GM12878 (cell line): ENCODE measurements at regions not wholly inside any gene's neighbourhood (a gene's known extent, or its start where the extent isn't known, plus 50 kb on each side); places are given as distances from the start of the nearest gene placed in this dataset.

Experiments used
- ATAC-seq: fragments of 200-7000 bp; cut with Tn5 transposase; 3 replicates; pipeline ENCODE4 v1.9.1; 2020; ENCODE audit warnings: mild to moderate bottlenecking, moderate library complexity
- BruUV-seq: library from RNA; stranded (reverse); fragments of 400-500 nt; replicated peaks from 2 replicates; lab custom pipeline; 2021; lab: Mats Ljungman, UMichigan
- CTCF ChIA-PET: fragments of 300-600 bp; sonication (Branson Sonifier 250); formaldehyde crosslinking; extraction: SDS; loops from one replicate; lab custom pipeline; 2021; ENCODE audit warnings: inconsistent platforms; lab: Yijun Ruan, JAX
- POLR2A ChIA-PET: fragments of 350-600 bp; formaldehyde crosslinking; extraction: SDS; loops from one replicate; lab custom pipeline; 2021; ENCODE audit warnings: inconsistent platforms; lab: Charles Lee
- RAD21 ChIA-PET: fragments of 300-600 bp; sonication (Branson Sonifier 250); formaldehyde crosslinking; loops from one replicate; lab custom pipeline; 2023; ENCODE audit warnings: antibody characterized with exemption; ENCODE audit not compliant: unreplicated experiment; lab: Charles Lee
- SMC1A ChIA-PET: fragments of 300-600 bp; sonication (Branson Sonifier 250); formaldehyde crosslinking; loops from one replicate; lab custom pipeline; 2023; ENCODE audit not compliant: unreplicated experiment, uncharacterized antibody; lab: Charles Lee
- DNase-seq: peaks from one replicate; pipeline ENCODE4 v3.0.0-alpha.2; 2011; ENCODE audit warnings: low read depth, low spot score
- FAIRE-seq: peaks from 3 replicates; lab custom pipeline; 2011; peaks lifted over from hg19 to GRCh38; lab: Jason Lieb, UNC
- H2AFZ ChIP-seq: 2 replicates; pipeline ENCODE4 v1.6.0; 2011; ENCODE audit warnings: low read depth, low read length, control low read depth; ENCODE audit not compliant: control insufficient read depth
- H3K27ac ChIP-seq: 2 replicates; pipeline ENCODE4 v1.5.1; 2011; ENCODE audit warnings: control low read depth; ENCODE audit not compliant: control insufficient read depth, insufficient read depth
- H3K27me3 ChIP-seq, 2 experiments: replicated peaks in 1 of 2; 2 replicates each; pipeline versions ENCODE4 v1.6.0 to v1.6.1; 2011; ENCODE audit warnings: low read length in 1 of 2; ENCODE audit not compliant: control insufficient read depth in 2 of 2, insufficient read depth in 2 of 2
- H3K36me3 ChIP-seq, 2 experiments: 2 replicates each; pipeline ENCODE4 v1.5.1; 2011; ENCODE audit warnings: low read length in 1 of 2; ENCODE audit not compliant: control insufficient read depth in 2 of 2, insufficient read depth in 2 of 2
- H3K4me1 ChIP-seq: 2 replicates; pipeline ENCODE4 v1.6.1; 2011; ENCODE audit warnings: mild to moderate bottlenecking, low read length, moderate library complexity, mixed read lengths; ENCODE audit not compliant: control insufficient read depth, insufficient read depth
- H3K4me2 ChIP-seq: 2 replicates; pipeline ENCODE4 v1.6.0; 2011; ENCODE audit warnings: control low read depth; ENCODE audit not compliant: control insufficient read depth, insufficient read depth
- H3K4me3 ChIP-seq: fragments of 200-600 bp; sonication (generic); 2 replicates; pipeline ENCODE4 v1.5.1; 2016
- H3K79me2 ChIP-seq: 2 replicates; pipeline ENCODE4 v1.6.0; 2011; ENCODE audit warnings: low read length; ENCODE audit not compliant: control insufficient read depth, insufficient read depth
- H3K9ac ChIP-seq: 2 replicates; pipeline ENCODE4 v1.8.0; 2011; ENCODE audit warnings: low read length, control low read depth, mixed read lengths; ENCODE audit not compliant: control insufficient read depth, insufficient read depth
- H3K9me3 ChIP-seq: replicated peaks from 3 replicates; pipeline ENCODE4 v1.5.1; 2011; ENCODE audit warnings: mild to moderate bottlenecking, low read length; ENCODE audit not compliant: control insufficient read depth, insufficient read depth
- H4K20me1 ChIP-seq: 2 replicates; pipeline ENCODE4 v1.6.0; 2011; ENCODE audit not compliant: control insufficient read depth, insufficient read depth
- EED ChIP-seq: sonication (generic); IDR thresholded peaks from 2 replicates; pipeline ENCODE4 v1.6.1; 2016; ENCODE audit warnings: antibody characterized with exemption, low read depth
- IKZF2 ChIP-seq, 2 experiments: fragments of 450-650 bp; IDR thresholded peaks; 2 replicates each; pipeline ENCODE4 v1.6.1; 2017; ENCODE audit warnings: mild to moderate bottlenecking in 2 of 2, moderate library complexity in 2 of 2
- MTA2 ChIP-seq: fragments of 450-650 bp; IDR thresholded peaks from 2 replicates; pipeline ENCODE4 v1.6.1; 2016; ENCODE audit warnings: low read depth, mild to moderate bottlenecking, moderate library complexity
- PAX8 ChIP-seq: fragments of 450-650 bp; IDR thresholded peaks from 2 replicates; pipeline ENCODE4 v1.6.1; 2017; ENCODE audit warnings: mild to moderate bottlenecking, moderate library complexity
- SIX5 ChIP-seq: IDR thresholded peaks from 2 replicates; pipeline ENCODE4 v1.6.1; 2011; ENCODE audit warnings: mild to moderate bottlenecking, low read depth, low read length, moderate library complexity; ENCODE audit not compliant: severe bottlenecking
- SMAD1 ChIP-seq: fragments of 450-650 bp; IDR thresholded peaks from 2 replicates; pipeline ENCODE4 v1.6.1; 2018; ENCODE audit warnings: mild to moderate bottlenecking, low read depth; ENCODE audit not compliant: partially characterized antibody
- SMAD5 ChIP-seq: IDR thresholded peaks from 2 replicates; pipeline ENCODE4 v1.6.1; 2016; ENCODE audit warnings: antibody characterized with exemption, low read depth
- SMC3 ChIP-seq: IDR thresholded peaks from 2 replicates; pipeline ENCODE4 v1.6.1; 2011; ENCODE audit warnings: low read length, improper control_type of control experiment, borderline replicate concordance
- SRF ChIP-seq, 2 experiments: IDR thresholded peaks; 2 replicates each; pipeline ENCODE4 v1.6.1; 2011; ENCODE audit warnings: low read depth in 2 of 2, low read length in 2 of 2, mild to moderate bottlenecking in 1 of 2, moderate library complexity in 1 of 2
- STAT1 ChIP-seq: fragments of 450-650 bp; conservative IDR thresholded peaks from 2 replicates; pipeline ENCODE4 v1.6.1; 2014; ENCODE audit warnings: antibody characterized with exemption, mild to moderate bottlenecking
- SUPT20H ChIP-seq: IDR thresholded peaks from 2 replicates; pipeline ENCODE4 v1.6.1; 2011; ENCODE audit warnings: low read depth, mild to moderate bottlenecking, low read length, moderate library complexity, borderline replicate concordance; ENCODE audit not compliant: control insufficient read depth
- SUZ12 ChIP-seq: fragments of 200-600 bp; sonication (generic); IDR thresholded peaks from one replicate; pipeline ENCODE4 v1.6.1; 2018; ENCODE audit warnings: antibody characterized with exemption, mild to moderate bottlenecking; ENCODE audit not compliant: unreplicated experiment
- WGBS: methylation state at CpG from one replicate; pipeline ENCODE4 v1.1.6; 2016; ENCODE audit warnings: low lambda C conversion rate; ENCODE audit not compliant: insufficient replicate concordance, insufficient coverage; ENCODE audit errors: missing lambda C conversion rate; 5-methylcytosine and 5-hydroxymethylcytosine counted together
- in situ Hi-C: fragments of 300-500 bp; cut with MboI; formaldehyde crosslinking; loops from 9 replicates; pipeline ENCODE4 v1.14.3; 2018; ENCODE audit warnings: mixed read lengths
- intact Hi-C: fragments of 100-400 bp; cut with micrococcal nuclease; formaldehyde crosslinking; loops from one replicate; pipeline ENCODE4 v1.14.2; 2022; ENCODE audit not compliant: unreplicated experiment
- TF ChIP-seq, protein P1 (sequence below): fragments of 450-650 bp; IDR thresholded peaks from 2 replicates; pipeline ENCODE4 v1.6.1; 2017; ENCODE audit warnings: borderline replicate concordance
- TF ChIP-seq, protein P2 (sequence below): IDR thresholded peaks from 2 replicates; pipeline ENCODE4 v1.6.1; 2012; ENCODE audit warnings: low read depth, low read length, improper control_type of control experiment

DNA sequence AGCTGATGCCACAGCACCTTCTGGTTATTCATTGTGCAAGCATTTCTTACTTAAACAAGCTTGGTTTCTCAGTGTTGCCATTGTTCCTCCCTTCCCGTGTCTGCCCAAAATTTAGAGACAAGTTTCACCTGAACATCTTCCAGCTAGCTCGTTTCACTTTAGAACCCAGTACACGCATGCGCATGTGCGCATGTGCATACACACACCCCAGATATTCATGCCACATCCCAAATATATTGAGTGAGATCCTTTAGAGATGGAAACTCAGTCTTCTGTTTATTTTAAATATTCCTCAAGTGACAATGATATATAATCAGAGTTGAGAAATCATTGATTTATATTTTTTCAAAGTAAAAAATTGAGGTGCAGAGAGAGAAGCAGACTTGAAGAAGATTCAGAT is 147.6 kb downstream of the PLK2 start:
- intact Hi-C loops (no loop called here), in situ Hi-C loops (no loop called here)
- no peak overlapping the region for H3K4me2 ChIP-seq
- 52% methylated on average over 5 of the region's 5 CpGs for WGBS
- H3K79me2 ChIP-seq: no peaks in the 10 kb centered on the region
- no peak for FAIRE-seq
- no peaks in the 10 kb centered on the region for H3K36me3 ChIP-seq
- H3K27me3 ChIP-seq: no peaks in the 10 kb centered on the region
- ChIA-PET RAD21 (no interaction called here), CTCF (no interaction called here), SMC1A (no interaction called here), POLR2A (no interaction called here)
- no peaks in the 10 kb centered on the region for H4K20me1 ChIP-seq
- H3K4me1 ChIP-seq: no peaks in the 10 kb centered on the region
- no peak overlapping the region for H2AFZ ChIP-seq
- no peaks in the 10 kb centered on the region for H3K9me3 ChIP-seq
- no peak for DNase-seq
- H3K9ac ChIP-seq: no peak overlapping the region
- no peak overlapping the region for H3K4me3 ChIP-seq
- H3K27ac ChIP-seq: no peak overlapping the region
- no TSS peak for BruUV-seq
- TF ChIP-seq, protein P1, sequence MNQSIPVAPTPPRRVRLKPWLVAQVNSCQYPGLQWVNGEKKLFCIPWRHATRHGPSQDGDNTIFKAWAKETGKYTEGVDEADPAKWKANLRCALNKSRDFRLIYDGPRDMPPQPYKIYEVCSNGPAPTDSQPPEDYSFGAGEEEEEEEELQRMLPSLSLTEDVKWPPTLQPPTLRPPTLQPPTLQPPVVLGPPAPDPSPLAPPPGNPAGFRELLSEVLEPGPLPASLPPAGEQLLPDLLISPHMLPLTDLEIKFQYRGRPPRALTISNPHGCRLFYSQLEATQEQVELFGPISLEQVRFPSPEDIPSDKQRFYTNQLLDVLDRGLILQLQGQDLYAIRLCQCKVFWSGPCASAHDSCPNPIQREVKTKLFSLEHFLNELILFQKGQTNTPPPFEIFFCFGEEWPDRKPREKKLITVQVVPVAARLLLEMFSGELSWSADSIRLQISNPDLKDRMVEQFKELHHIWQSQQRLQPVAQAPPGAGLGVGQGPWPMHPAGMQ: no peak
- TF ChIP-seq EED (no peak), MTA2 (no peak), IKZF2 (IDR thresholded peaks at IDR 0.05) (no peak), SUZ12 (no peak), STAT1 (no peak), SMC3 (no peak), SRF (IDR thresholded peaks at IDR 0.05; ENCODE audit: low read depth in 2 of 2, low read length in 2 of 2) (no peak), SUPT20H (no peak), SIX5 (no peak), SMAD1 (no peak), SMAD5 (no peak), PAX8 (no peak)
- TF ChIP-seq, protein P2, sequence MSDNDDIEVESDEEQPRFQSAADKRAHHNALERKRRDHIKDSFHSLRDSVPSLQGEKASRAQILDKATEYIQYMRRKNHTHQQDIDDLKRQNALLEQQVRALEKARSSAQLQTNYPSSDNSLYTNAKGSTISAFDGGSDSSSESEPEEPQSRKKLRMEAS: no peak
- no peak for ATAC-seq
